ENCODE measurements at regions not wholly inside any gene's neighbourhood (a gene's known extent, or its start where the extent isn't known, plus 50 kb on each side); places are given as distances from the start of the nearest gene placed in this dataset.
"Not testable (repeated sequence)": the region's sequence is repeated elsewhere in the genome, so short reads cannot be mapped to it uniquely, and the experiment has no call there.

GRCh38 chr12:74595696-74596095 lies 58.1 kb downstream of the ATXN7L3B start:
- Histone ChIP-seq H3K4me2 (ENCODE audit: low read length, poor library complexity, severe bottlenecking) (no peak overlapping the region), H2AFZ (ENCODE audit: low read depth, low read length) (no peak overlapping the region), H3K14ac (ENCODE audit: low read length in 2 of 2) (no peak overlapping the region), H2BK5ac (ENCODE audit: low read depth, low read length, poor library complexity, severe bottlenecking) (no peak overlapping the region), H3K27me3 (ENCODE audit: control insufficient read depth in 1 of 2, insufficient read depth in 1 of 2, low read length in 2 of 2) (no peaks in the 10 kb centered on the region), H3K79me1 (replicated peaks; ENCODE audit: low read length, poor library complexity, severe bottlenecking) (no peaks in the 10 kb centered on the region), H2AK5ac (ENCODE audit: low read length, severe bottlenecking) (no peak overlapping the region), H3K27ac (ENCODE audit: low read length, poor library complexity, severe bottlenecking) (no peak overlapping the region), H3K9ac (ENCODE audit: low read length) (no peak overlapping the region), H3K4me1 (ENCODE audit: control insufficient read depth, insufficient read depth, low read depth, low read length) (no peaks in the 10 kb centered on the region), H2BK12ac (ENCODE audit: low read length in 2 of 2) (no peak overlapping the region), H3K18ac (ENCODE audit: low read depth in 1 of 2, low read length in 2 of 2) (no peak overlapping the region), H3K9me3 (ENCODE audit: control insufficient read depth, low read length) (no peaks in the 10 kb centered on the region), H4K91ac (ENCODE audit: low read length) (no peak overlapping the region), H4K8ac (ENCODE audit: low read length) (no peak overlapping the region), H3K4me3 (ENCODE audit: insufficient read depth in 1 of 2, low read depth in 1 of 2, low read length in 2 of 2) (no peak overlapping the region), H3K23ac (ENCODE audit: low read length in 2 of 2) (no peak overlapping the region), H2BK120ac (ENCODE audit: low read depth, low read length) (no peak overlapping the region), H2BK15ac (ENCODE audit: low read depth, poor library complexity, severe bottlenecking) (no peak overlapping the region), H3K4ac (ENCODE audit: low read depth in 1 of 2, low read length in 2 of 2) (no peak overlapping the region), H3K36me3 (ENCODE audit: control insufficient read depth in 1 of 2, insufficient read depth in 2 of 2, low read depth in 1 of 2, low read length in 2 of 2) (no peaks in the 10 kb centered on the region)
- DNase-seq: no peak

- Histone ChIP-seq H3K14ac (ENCODE audit: low read length in 2 of 2) (no peak overlapping the region), H3K4me2 (ENCODE audit: low read length, poor library complexity, severe bottlenecking) (no peak overlapping the region), H3K9ac (ENCODE audit: low read length) (no peak overlapping the region), H2AK5ac (ENCODE audit: low read length, severe bottlenecking) (no peak overlapping the region), H2AFZ (ENCODE audit: low read depth, low read length) (no peak overlapping the region), H3K4me1 (ENCODE audit: control insufficient read depth, insufficient read depth, low read depth, low read length) (no peaks in the 10 kb centered on the region), H4K91ac (ENCODE audit: low read length) (no peak overlapping the region), H3K4ac (ENCODE audit: low read depth in 1 of 2, low read length in 2 of 2) (no peak overlapping the region), H3K79me1 (replicated peaks; ENCODE audit: low read length, poor library complexity, severe bottlenecking) (no peaks in the 10 kb centered on the region), H4K8ac (ENCODE audit: low read length) (no peak overlapping the region), H3K4me3 (ENCODE audit: insufficient read depth in 1 of 2, low read depth in 1 of 2, low read length in 2 of 2) (no peak overlapping the region), H3K23ac (ENCODE audit: low read length in 2 of 2) (no peak overlapping the region), H3K9me3 (ENCODE audit: control insufficient read depth, low read length) (no peaks in the 10 kb centered on the region), H2BK5ac (ENCODE audit: low read depth, low read length, poor library complexity, severe bottlenecking) (no peak overlapping the region), H2BK120ac (ENCODE audit: low read depth, low read length) (no peak overlapping the region), H3K27me3 (ENCODE audit: control insufficient read depth in 1 of 2, insufficient read depth in 1 of 2, low read length in 2 of 2) (no peaks in the 10 kb centered on the region), H2BK12ac (ENCODE audit: low read length in 2 of 2) (no peak overlapping the region), H3K18ac (ENCODE audit: low read depth in 1 of 2, low read length in 2 of 2) (no peak overlapping the region), H3K27ac (ENCODE audit: low read length, poor library complexity, severe bottlenecking) (no peak overlapping the region), H2BK15ac (ENCODE audit: low read depth, poor library complexity, severe bottlenecking) (no peak overlapping the region), H3K36me3 (ENCODE audit: control insufficient read depth in 1 of 2, insufficient read depth in 2 of 2, low read depth in 1 of 2, low read length in 2 of 2) (no peaks in the 10 kb centered on the region)
- no peak for DNase-seq
Measured at GRCh38 chr12:74598819-74599218, 61.2 kb downstream of the ATXN7L3B start.

- Histone ChIP-seq H4K91ac (ENCODE audit: low read length) (no peak overlapping the region), H3K18ac (ENCODE audit: low read depth in 1 of 2, low read length in 2 of 2) (no peak overlapping the region), H3K36me3 (ENCODE audit: control insufficient read depth in 1 of 2, insufficient read depth in 2 of 2, low read depth in 1 of 2, low read length in 2 of 2) (no peaks in the 10 kb centered on the region), H3K9me3 (ENCODE audit: control insufficient read depth, low read length) (no peaks in the 10 kb centered on the region), H2BK12ac (ENCODE audit: low read length in 2 of 2) (no peak overlapping the region), H3K4me1 (ENCODE audit: control insufficient read depth, insufficient read depth, low read depth, low read length) (no peaks in the 10 kb centered on the region), H2BK15ac (ENCODE audit: low read depth, poor library complexity, severe bottlenecking) (no peak overlapping the region), H3K4me2 (ENCODE audit: low read length, poor library complexity, severe bottlenecking) (no peak overlapping the region), H3K4ac (ENCODE audit: low read depth in 1 of 2, low read length in 2 of 2) (no peak overlapping the region), H4K8ac (ENCODE audit: low read length) (no peak overlapping the region), H3K27ac (ENCODE audit: low read length, poor library complexity, severe bottlenecking) (no peak overlapping the region), H3K79me1 (replicated peaks; ENCODE audit: low read length, poor library complexity, severe bottlenecking) (no peaks in the 10 kb centered on the region), H3K9ac (ENCODE audit: low read length) (no peak overlapping the region), H3K27me3 (ENCODE audit: control insufficient read depth in 1 of 2, insufficient read depth in 1 of 2, low read length in 2 of 2) (no peaks in the 10 kb centered on the region), H2BK120ac (ENCODE audit: low read depth, low read length) (no peak overlapping the region), H2AFZ (ENCODE audit: low read depth, low read length) (no peak overlapping the region), H2BK5ac (ENCODE audit: low read depth, low read length, poor library complexity, severe bottlenecking) (no peak overlapping the region), H3K23ac (ENCODE audit: low read length in 2 of 2) (no peak overlapping the region), H2AK5ac (ENCODE audit: low read length, severe bottlenecking) (no peak overlapping the region), H3K14ac (ENCODE audit: low read length in 2 of 2) (no peak overlapping the region), H3K4me3 (ENCODE audit: insufficient read depth in 1 of 2, low read depth in 1 of 2, low read length in 2 of 2) (no peak overlapping the region)
- no peak for DNase-seq
- WGBS: 18% methylated on average over 1 of the region's 1 CpG
Measured at GRCh38 chr12:74599932-74600331, 62.3 kb downstream of the ATXN7L3B start.

- not testable (repeated sequence) for H3K9ac ChIP-seq (ENCODE audit: low read length); H2BK12ac ChIP-seq (ENCODE audit: low read length in 2 of 2); H3K27ac ChIP-seq (ENCODE audit: low read length, poor library complexity, severe bottlenecking); H2BK5ac ChIP-seq (ENCODE audit: low read depth, low read length, poor library complexity, severe bottlenecking); H2BK15ac ChIP-seq (ENCODE audit: low read depth, poor library complexity, severe bottlenecking); H3K36me3 ChIP-seq (ENCODE audit: control insufficient read depth in 1 of 2, insufficient read depth in 2 of 2, low read depth in 1 of 2, low read length in 2 of 2); H4K91ac ChIP-seq (ENCODE audit: low read length); H3K79me1 ChIP-seq (replicated peaks; ENCODE audit: low read length, poor library complexity, severe bottlenecking); H3K4me3 ChIP-seq (ENCODE audit: insufficient read depth in 1 of 2, low read depth in 1 of 2, low read length in 2 of 2); H3K9me3 ChIP-seq (ENCODE audit: control insufficient read depth, low read length); H4K8ac ChIP-seq (ENCODE audit: low read length); H3K18ac ChIP-seq (ENCODE audit: low read depth in 1 of 2, low read length in 2 of 2); H3K4me1 ChIP-seq (ENCODE audit: control insufficient read depth, insufficient read depth, low read depth, low read length); H3K23ac ChIP-seq (ENCODE audit: low read length in 2 of 2); H2AK5ac ChIP-seq (ENCODE audit: low read length, severe bottlenecking); H2BK120ac ChIP-seq (ENCODE audit: low read depth, low read length); H3K14ac ChIP-seq (ENCODE audit: low read length in 2 of 2); DNase-seq; H3K4ac ChIP-seq (ENCODE audit: low read depth in 1 of 2, low read length in 2 of 2); H3K27me3 ChIP-seq (ENCODE audit: control insufficient read depth in 1 of 2, insufficient read depth in 1 of 2, low read length in 2 of 2); H3K4me2 ChIP-seq (ENCODE audit: low read length, poor library complexity, severe bottlenecking); H2AFZ ChIP-seq (ENCODE audit: low read depth, low read length)
Measured at GRCh38 chr12:74600817-74601216, 63.2 kb downstream of the ATXN7L3B start.
